ENCODE measurements at regions not wholly inside any gene's neighbourhood (a gene's known extent, or its start where the extent isn't known, plus 50 kb on each side); places are given as distances from the start of the nearest gene placed in this dataset.

DNA sequence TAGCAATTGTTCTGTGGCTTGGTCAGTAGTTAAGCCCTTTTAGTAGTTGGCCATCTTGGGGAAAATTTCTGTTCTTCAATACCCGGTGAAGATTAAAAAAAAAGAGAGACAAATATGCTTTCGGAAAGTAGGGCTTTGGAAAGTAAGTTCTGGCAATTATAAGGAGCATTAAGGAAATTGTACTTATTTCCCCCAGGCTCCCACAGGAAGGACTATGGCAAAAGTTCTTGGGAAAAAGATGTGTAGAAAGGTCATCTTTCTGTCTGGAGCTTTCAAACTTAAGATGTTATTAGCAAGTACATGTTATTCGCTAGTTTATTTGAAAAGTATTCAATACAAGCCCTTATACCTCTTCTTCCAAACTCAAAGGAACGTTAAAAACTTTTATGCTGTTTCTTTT, 144.5 kb downstream of the MTX2 start:
- TF ChIP-seq HEYL (CRISPR knock-in tag; IDR thresholded peaks at IDR 0.05) (no peak), GATA3 (IDR thresholded peaks at IDR 0.05; ENCODE audit: borderline replicate concordance) (no peak), HOXB5 (CRISPR knock-in tag; IDR thresholded peaks at IDR 0.05) (no peak), ZC3H11A (IDR thresholded peaks at IDR 0.05) (no peak), KDM5A (IDR thresholded peaks at IDR 0.05) (no peak), ESRRA (IDR thresholded peaks at IDR 0.05; ENCODE audit: borderline replicate concordance, low read length) (no peak)

DNA sequence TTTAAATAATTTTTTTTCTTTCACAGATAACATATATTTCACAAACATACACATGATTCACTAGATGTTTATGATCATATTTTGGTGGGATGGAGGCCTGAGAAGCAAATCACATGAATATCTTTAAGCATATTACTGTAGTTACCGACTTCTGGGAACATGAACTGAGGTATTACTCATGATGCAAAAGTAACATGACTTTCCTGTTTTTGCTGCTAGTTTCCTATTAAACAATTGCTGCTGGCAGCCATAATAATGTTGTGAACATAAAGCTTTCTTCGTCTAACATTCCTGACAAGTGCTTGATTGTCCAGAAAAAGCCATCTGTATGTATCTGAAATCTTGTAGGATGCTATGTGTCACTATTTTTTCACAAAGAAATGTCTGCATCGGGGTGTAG, 145.4 kb downstream of the MTX2 start:
- no peak for ATAC-seq
- no peak overlapping the region for H3K4me2 ChIP-seq
- H3K27ac ChIP-seq = no peak overlapping the region
- ChIA-PET POLR2A (no interaction called here), CTCF (no interaction called here)
- WGBS (ENCODE audit: missing lambda C conversion rate) = 53% methylated on average over 3 of the region's 3 CpGs
- no peak overlapping the region for H3K4me3 ChIP-seq
- FAIRE-seq = no peak
- H3K9me3 ChIP-seq = no peaks in the 10 kb centered on the region
- H3K4me1 ChIP-seq = peaks cover 3% of the 10 kb centered on the region; the same call in 2 of the 3 replicates
- TF ChIP-seq CHD4 (IDR thresholded peaks at IDR 0.05; ENCODE audit: borderline replicate concordance) (no peak), HDAC2 (IDR thresholded peaks at IDR 0.05) (no peak), MYC (IDR thresholded peaks at IDR 0.05; ENCODE audit: borderline replicate concordance, low read length) (no peak), FOSL2 (IDR thresholded peaks at IDR 0.05) (no peak), FOSL2 (CRISPR knock-in tag; IDR thresholded peaks at IDR 0.05) (no peak), ZSCAN20 (CRISPR knock-in tag; IDR thresholded peaks at IDR 0.05) (no peak), MAZ (IDR thresholded peaks at IDR 0.05; ENCODE audit: borderline replicate concordance, low read depth, low read length) (no peak), TFCP2L1 (CRISPR knock-in tag; IDR thresholded peaks at IDR 0.05) (no peak), CBX8 (IDR thresholded peaks at IDR 0.05) (no peak), ZC3H11A (IDR thresholded peaks at IDR 0.05) (no peak), HOXB5 (CRISPR knock-in tag; IDR thresholded peaks at IDR 0.05) (no peak), SREBF2 (IDR thresholded peaks at IDR 0.05) (no peak), JUNB (IDR thresholded peaks at IDR 0.05) (no peak), PHF8 (IDR thresholded peaks at IDR 0.05; ENCODE audit: borderline replicate concordance, low read depth) (no peak), KDM5A (IDR thresholded peaks at IDR 0.05) (no peak), FOSB (CRISPR knock-in tag; IDR thresholded peaks at IDR 0.05) (no peak)
- TF ChIP-seq, protein P1, sequence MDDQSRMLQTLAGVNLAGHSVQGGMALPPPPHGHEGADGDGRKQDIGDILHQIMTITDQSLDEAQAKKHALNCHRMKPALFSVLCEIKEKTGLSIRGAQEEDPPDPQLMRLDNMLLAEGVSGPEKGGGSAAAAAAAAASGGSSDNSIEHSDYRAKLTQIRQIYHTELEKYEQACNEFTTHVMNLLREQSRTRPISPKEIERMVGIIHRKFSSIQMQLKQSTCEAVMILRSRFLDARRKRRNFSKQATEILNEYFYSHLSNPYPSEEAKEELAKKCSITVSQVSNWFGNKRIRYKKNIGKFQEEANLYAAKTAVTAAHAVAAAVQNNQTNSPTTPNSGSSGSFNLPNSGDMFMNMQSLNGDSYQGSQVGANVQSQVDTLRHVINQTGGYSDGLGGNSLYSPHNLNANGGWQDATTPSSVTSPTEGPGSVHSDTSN (IDR thresholded peaks at IDR 0.05) = no peak
- DNase-seq (ENCODE audit: low read depth in 1 of 2, low spot score in 1 of 2) = no peak

More for the DNA sequence above, 144.5 kb downstream of the MTX2 start:
- Histone ChIP-seq H3K4me1 (no peaks in the 10 kb centered on the region), H3K4me3 (no peak overlapping the region), H3K9me3 (no peaks in the 10 kb centered on the region), H3K4me2 (no peak overlapping the region), H3K27ac (no peak overlapping the region)
- ChIA-PET POLR2A (no interaction called here), CTCF (no interaction called here)
- FAIRE-seq = no peak
- ATAC-seq = no peak
- 50% methylated on average over 4 of the region's 4 CpGs for WGBS (ENCODE audit: missing lambda C conversion rate)
- DNase-seq (ENCODE audit: low read depth in 1 of 2, low spot score in 1 of 2) = no peak

DNA sequence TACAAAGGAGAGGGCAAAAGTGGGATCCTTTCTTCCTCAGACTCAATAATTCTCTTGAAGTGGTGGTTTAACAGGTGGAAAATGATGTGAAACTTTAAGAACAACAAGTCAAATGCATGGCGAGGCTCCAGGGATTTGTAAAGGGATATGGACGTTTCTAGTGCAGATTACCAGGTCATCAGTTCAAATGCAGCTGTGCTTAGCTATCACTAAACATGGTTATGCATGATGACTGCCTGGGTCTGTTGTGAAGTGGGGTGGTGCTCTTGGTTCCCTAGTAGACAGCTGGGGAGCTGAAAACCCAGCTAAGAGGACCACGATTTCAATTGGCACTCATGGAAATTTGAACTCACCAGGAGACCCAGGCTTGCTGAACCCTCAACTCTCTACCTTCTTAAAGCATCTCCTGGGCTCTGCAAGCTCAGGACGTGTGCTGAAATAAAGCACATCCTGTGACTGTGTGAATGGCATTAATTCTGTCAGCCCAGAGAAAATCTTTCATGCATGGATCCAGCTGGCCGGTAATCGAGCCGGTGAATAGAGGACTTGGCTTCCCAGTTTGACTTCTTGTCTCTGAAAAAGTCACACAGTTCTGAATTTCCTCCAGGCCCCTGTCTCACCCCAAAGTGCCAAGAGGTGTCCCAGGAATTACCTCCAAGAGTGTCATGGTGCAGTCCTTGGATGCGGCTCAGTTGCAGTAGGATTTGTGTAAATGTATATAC, 146.1 kb downstream of the MTX2 start:
- ATAC-seq (no peak), DNase-seq (ENCODE audit: low read depth in 1 of 2, low spot score in 1 of 2) (no peak), FAIRE-seq (no peak)
- Histone ChIP-seq H3K9me3 (no peaks in the 10 kb centered on the region), H3K4me2 (no peak overlapping the region), H3K4me1 (peaks cover 7% of the 10 kb centered on the region; the same call in 2 of the 3 replicates), H3K27ac (no peak overlapping the region), H3K4me3 (no peak overlapping the region)
- POLR2A ChIA-PET = no interaction called here
- 56% methylated on average over 8 of the region's 8 CpGs for WGBS (ENCODE audit: missing lambda C conversion rate)
- CTCF ChIA-PET = interaction anchor here (1.3 kb wide), 1 partner anchor 275 kb away, joined by 4 read pairs; no protein-coding TSS in a partner anchor
- TF ChIP-seq HEYL (CRISPR knock-in tag; IDR thresholded peaks at IDR 0.05) (no peak), BHLHE40 (IDR thresholded peaks at IDR 0.05; ENCODE audit: low read depth, low read length) (no peak), HOXB5 (CRISPR knock-in tag; IDR thresholded peaks at IDR 0.05) (no peak), MAFK (IDR thresholded peaks at IDR 0.05; ENCODE audit: partially characterized antibody) (no peak), FOSB (CRISPR knock-in tag; IDR thresholded peaks at IDR 0.05) (no peak), RCOR1 (IDR thresholded peaks at IDR 0.05; ENCODE audit: low read depth, low read length) (no peak), POLR2AphosphoS2 (conservative IDR thresholded peaks at IDR 0.05; ENCODE audit: low read length) (no peak), CEBPB (IDR thresholded peaks at IDR 0.05) (no peak), ZFP36 (IDR thresholded peaks at IDR 0.05; ENCODE audit: borderline replicate concordance, partially characterized antibody) (no peak), POLR2A (IDR thresholded peaks at IDR 0.05; ENCODE audit: low read length) (no peak)
- TF ChIP-seq, protein P2, sequence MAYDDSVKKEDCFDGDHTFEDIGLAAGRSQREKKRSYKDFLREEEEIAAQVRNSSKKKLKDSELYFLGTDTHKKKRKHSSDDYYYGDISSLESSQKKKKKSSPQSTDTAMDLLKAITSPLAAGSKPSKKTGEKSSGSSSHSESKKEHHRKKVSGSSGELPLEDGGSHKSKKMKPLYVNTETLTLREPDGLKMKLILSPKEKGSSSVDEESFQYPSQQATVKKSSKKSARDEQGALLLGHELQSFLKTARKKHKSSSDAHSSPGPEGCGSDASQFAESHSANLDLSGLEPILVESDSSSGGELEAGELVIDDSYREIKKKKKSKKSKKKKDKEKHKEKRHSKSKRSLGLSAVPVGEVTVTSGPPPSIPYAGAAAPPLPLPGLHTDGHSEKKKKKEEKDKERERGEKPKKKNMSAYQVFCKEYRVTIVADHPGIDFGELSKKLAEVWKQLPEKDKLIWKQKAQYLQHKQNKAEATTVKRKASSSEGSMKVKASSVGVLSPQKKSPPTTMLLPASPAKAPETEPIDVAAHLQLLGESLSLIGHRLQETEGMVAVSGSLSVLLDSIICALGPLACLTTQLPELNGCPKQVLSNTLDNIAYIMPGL (CRISPR knock-in tag; IDR thresholded peaks at IDR 0.05; ENCODE audit: borderline replicate concordance) = no peak
- TF ChIP-seq, protein P1 (IDR thresholded peaks at IDR 0.05) = no peak
- TF ChIP-seq, protein P3, sequence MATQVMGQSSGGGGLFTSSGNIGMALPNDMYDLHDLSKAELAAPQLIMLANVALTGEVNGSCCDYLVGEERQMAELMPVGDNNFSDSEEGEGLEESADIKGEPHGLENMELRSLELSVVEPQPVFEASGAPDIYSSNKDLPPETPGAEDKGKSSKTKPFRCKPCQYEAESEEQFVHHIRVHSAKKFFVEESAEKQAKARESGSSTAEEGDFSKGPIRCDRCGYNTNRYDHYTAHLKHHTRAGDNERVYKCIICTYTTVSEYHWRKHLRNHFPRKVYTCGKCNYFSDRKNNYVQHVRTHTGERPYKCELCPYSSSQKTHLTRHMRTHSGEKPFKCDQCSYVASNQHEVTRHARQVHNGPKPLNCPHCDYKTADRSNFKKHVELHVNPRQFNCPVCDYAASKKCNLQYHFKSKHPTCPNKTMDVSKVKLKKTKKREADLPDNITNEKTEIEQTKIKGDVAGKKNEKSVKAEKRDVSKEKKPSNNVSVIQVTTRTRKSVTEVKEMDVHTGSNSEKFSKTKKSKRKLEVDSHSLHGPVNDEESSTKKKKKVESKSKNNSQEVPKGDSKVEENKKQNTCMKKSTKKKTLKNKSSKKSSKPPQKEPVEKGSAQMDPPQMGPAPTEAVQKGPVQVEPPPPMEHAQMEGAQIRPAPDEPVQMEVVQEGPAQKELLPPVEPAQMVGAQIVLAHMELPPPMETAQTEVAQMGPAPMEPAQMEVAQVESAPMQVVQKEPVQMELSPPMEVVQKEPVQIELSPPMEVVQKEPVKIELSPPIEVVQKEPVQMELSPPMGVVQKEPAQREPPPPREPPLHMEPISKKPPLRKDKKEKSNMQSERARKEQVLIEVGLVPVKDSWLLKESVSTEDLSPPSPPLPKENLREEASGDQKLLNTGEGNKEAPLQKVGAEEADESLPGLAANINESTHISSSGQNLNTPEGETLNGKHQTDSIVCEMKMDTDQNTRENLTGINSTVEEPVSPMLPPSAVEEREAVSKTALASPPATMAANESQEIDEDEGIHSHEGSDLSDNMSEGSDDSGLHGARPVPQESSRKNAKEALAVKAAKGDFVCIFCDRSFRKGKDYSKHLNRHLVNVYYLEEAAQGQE (IDR thresholded peaks at IDR 0.05) = no peak

Measured in A549 (cell line).